ENCODE measurements at regions not wholly inside any gene's neighbourhood (a gene's known extent, or its start where the extent isn't known, plus 50 kb on each side); places are given as distances from the start of the nearest gene placed in this dataset.

DNA sequence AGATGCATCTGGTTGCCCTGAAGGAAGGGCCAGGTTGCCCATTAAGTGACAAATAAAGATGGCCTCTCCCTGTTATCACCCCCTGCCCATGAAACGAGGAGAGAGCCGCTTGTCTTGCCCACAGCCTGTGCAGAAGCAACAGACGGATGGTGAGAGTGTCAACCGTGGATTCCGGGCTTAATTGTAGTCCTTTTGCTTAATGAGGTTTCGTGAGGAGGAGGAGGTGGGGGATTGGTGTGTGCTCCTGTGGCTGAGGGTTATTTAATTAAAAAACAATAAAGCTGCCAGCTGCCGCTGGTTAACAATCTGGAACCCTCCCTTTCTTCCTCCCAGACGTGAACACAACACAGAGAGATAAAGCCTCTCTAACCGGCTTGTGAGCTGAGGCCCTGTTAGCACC is 188.0 kb upstream of the PARD3B start:
- TF ChIP-seq, protein P1, sequence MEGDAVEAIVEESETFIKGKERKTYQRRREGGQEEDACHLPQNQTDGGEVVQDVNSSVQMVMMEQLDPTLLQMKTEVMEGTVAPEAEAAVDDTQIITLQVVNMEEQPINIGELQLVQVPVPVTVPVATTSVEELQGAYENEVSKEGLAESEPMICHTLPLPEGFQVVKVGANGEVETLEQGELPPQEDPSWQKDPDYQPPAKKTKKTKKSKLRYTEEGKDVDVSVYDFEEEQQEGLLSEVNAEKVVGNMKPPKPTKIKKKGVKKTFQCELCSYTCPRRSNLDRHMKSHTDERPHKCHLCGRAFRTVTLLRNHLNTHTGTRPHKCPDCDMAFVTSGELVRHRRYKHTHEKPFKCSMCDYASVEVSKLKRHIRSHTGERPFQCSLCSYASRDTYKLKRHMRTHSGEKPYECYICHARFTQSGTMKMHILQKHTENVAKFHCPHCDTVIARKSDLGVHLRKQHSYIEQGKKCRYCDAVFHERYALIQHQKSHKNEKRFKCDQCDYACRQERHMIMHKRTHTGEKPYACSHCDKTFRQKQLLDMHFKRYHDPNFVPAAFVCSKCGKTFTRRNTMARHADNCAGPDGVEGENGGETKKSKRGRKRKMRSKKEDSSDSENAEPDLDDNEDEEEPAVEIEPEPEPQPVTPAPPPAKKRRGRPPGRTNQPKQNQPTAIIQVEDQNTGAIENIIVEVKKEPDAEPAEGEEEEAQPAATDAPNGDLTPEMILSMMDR (conservative IDR thresholded peaks at IDR 0.05; ENCODE audit: low read depth in 2 of 2) = no peak
- TF ChIP-seq POLR2AphosphoS5 (IDR thresholded peaks at IDR 0.05; ENCODE audit: low read depth) = no peak

Measured in GM23338 (cell line).